HG02981 (cell line): ENCODE measurements at regions not wholly inside any gene's neighbourhood (a gene's known extent, or its start where the extent isn't known, plus 50 kb on each side); places are given as distances from the start of the nearest gene placed in this dataset.

Experiments used
- ATAC-seq: cut with Tn5 transposase; IDR thresholded peaks from one replicate; pipeline ENCODE4 v1.9.1; 2021; ENCODE audit warnings: mild to moderate bottlenecking, moderate library complexity; ENCODE audit not compliant: unreplicated experiment

DNA sequence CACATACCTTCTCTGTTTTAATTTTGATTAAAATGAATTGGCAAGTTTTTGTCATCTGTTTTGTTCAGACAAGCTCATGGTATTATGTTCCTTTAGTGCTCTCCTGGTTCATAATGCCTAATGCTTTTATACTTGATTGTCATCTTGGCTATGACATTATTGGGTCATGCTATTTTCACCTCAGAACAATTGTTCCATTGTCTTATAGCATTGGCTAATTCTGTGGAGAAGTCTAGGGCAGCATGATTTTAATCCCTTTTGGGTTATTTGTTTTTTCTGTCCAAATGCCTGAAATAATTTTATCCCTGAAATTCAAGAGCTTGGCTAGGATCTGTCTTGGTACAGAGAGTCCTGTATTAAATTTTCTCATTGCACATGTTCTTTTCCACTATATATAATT lies 83.8 kb upstream of the CCDC85A start:
- no peak for ATAC-seq

DNA sequence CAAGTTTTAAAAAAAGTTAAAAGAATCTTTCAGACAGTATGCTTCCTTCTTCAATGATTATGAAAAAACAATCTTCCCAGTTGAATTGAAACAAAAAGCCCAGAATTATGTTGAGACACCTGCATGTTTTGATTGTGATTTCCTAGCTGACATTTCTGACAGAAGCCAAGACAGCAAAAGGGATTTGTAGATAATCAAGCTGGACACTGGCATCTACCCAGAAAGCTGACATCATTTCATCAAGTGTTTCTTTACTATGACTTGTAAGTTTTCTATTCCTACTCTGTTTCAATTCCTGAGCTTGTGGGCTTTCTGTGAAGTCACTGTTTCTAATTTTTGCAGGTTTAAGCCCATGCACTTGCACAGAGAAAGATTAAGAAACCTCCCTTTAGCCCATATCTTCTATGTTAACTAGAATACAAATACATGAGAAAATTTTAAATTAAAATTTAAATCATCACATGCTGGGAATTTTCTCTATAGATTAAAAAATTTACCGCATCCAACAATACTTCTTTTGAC lies 82.9 kb upstream of the CCDC85A start:
- no peak for ATAC-seq

DNA sequence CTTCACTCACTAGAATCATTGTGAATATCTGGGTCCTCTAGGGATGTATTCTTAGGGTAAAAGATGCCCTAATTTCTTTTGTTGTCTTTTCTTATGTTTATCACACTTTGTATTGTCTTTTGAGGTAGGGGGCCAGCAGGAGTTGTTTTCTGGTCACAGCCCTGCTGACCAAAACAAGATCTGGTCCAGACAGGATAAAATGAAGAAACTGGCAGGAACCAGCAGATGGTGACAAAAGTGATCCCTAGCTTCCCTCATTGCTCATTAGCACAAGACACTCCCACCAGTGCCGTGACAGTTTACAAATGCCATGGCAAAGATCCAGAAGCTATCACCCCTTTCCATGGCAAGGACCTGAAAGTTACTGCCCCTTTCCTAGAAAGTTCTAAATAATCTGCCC lies 81.7 kb upstream of the CCDC85A start:
- no peak for ATAC-seq

DNA sequence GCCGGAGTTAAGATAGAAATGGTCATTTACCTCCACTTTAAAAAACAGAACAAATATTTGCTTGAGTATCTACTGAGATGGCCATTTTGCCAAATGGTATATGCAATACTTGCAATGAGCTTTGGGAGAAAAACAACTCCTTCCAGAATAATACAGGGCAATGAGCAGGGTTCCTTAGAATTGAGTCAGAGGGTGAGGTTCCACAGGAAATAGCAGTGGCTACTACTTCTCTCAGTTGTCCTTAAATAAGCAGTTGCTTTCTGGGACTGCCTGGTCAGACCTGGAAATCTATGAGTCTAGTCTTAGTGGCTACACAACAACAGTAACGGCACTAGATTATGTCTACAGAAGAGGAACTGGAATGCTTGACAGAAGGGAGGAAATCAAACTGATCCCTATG lies 80.9 kb upstream of the CCDC85A start:
- ATAC-seq: no peak

DNA sequence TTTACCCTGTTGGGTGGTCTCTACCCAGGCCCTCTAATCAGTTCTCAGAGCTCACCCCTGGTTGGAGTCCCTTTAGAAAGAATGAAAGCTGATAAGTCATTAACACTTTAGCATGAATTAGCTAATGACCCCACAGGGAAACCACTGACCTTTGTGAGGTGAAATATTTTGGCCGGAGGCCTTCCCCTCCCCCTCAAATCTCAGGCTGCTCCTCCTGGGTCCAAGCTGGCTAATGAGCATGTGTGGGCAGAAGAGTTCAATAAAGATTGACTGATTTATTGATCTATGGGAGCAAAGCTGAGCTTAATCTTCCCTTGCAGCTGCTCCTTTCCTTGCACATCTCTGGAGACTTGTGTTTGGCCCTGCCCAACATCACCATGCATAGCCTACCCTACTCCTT lies 78.8 kb upstream of the CCDC85A start:
- ATAC-seq: no peak

- ATAC-seq: no peak
These were observed 76.1 kb upstream of the CCDC85A start for GRCh38 chr2:56107502-56108220.

DNA sequence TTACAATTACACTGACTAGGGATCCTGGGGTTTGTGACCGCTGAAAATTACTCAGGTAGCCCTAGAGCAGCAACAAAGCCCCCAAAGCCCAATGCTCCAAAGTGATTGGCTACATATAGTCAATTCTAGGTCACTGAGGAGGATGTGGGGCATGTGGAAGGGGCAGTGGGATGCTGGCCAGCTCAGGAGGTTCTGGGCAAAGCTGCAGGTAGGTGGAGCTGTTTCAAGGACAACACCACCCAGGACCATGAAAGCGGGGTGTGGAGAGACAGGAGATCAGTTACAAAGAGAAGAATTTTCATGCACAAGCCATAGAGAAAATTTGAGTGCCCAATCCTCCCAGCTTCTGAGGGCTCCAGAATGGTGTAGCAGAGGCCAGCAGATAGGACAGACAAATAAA lies 75.0 kb upstream of the CCDC85A start:
- ATAC-seq: no peak

- ATAC-seq: no peak
These were observed 73.8 kb upstream of the CCDC85A start for GRCh38 chr2:56109994-56110393.

DNA sequence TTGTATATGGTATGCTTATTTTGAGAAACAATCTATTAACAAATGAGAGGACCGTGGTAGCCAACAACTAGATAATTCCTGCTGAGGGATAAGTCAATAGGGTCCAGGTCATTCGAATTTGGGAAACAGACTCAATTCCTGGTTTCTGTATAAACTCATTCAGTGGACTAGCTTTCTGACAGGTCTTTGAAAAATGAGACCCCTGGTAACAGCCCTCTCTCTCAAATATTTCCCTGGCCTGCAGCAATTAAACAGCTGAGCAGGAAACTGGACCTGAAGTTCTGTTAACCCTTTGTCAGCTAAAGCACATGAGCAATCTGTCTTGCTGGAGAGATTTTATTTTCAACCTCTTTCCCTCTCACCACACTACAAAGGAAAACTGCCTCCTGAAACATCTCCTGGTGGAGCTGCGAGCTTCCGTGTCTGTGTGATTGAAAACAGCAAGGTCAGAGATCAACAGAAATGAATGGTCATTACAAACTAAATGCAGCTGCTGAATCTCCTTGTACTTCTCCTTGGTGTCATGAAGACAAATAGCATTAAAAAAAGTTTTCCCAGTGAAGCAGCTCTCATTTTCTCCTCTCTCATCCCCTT lies 70.3 kb upstream of the CCDC85A start:
- ATAC-seq: no peak

- ATAC-seq: no peak
These were observed 66.0 kb upstream of the CCDC85A start for GRCh38 chr2:56117764-56118163.

DNA sequence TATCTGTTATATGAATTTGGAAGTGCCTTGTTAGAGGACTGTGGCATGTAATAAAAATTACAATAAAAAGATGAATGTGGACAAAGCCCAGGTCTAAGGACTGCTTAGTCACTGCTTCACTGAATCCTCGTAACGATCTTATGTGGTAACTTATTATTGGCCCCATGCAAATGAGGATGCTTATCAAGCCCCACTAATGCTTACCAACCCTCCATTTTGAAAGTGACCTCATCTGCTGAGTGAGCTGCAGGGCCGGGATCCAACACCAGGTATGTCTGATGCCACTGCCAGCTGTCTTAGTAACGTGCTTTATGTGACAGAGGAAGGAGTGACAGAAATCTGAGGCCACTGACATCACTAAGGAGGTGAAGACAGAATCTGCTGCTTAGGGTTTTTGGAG lies 65.3 kb upstream of the CCDC85A start:
- no peak for ATAC-seq

DNA sequence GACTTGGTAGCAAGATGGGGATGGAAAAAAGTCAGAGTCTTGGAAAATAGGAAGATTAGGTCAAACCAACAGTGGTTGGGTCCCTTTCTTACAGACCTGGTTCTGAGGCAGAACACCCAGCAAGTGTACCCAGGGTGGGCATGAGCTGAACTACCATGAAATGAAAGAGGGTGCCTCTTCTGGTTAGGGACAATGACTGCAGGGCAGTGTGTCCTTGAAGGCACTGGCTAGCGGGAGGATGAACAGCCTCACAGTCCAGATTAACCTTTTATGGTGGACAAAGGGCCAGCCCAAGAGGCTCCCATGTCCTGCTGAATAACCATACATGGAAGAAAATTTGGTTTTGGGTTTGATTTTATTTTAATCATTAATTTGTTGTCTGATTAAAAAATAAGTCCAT lies 61.8 kb upstream of the CCDC85A start:
- no peak for ATAC-seq

DNA sequence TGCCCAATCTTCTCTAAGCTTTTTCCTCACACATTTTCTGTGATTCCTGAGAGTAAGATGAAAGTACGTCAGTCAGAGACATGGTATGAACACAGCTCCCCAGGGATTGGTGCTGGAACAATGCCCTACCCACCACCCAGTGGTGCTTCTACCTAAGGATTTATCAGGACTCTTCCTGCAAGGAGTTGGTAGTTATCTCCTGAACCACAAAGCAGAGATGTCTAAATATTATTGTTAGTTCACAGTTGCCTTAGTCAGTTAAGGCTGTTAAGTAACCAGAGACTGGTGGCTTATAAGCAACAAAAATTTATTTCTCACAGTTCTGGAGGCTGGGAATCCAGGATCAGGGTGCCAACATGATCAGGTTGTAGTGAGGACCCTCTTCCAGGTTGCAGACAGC lies 60.3 kb upstream of the CCDC85A start:
- ATAC-seq: no peak

- no peak for ATAC-seq
These were observed 56.8 kb upstream of the CCDC85A start for GRCh38 chr2:56127010-56127409.

- ATAC-seq: no peak
These were observed 56.2 kb upstream of the CCDC85A start for GRCh38 chr2:56127463-56128152.

DNA sequence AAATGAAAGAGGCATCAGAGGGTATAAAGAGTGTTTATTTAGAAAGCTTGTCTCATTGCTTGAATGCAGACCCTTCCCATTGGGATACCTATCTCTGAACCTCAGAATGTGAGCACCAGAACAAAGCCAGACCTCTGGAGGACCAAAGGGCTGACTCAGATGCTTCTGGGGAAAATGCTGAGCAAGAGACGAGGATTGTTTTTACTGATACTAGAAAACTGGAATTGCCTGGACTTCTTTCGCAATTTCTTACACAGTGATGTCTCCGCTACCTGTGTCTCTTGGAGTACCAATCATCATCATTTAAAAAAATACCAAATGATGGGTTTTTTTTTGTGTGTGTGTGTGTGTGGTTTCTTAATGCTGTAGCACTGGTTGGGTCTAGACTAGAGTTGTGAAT lies 55.6 kb upstream of the CCDC85A start:
- no peak for ATAC-seq

GRCh38 chr2:56130463-56131070 lies 53.2 kb upstream of the CCDC85A start:
- no peak for ATAC-seq

DNA sequence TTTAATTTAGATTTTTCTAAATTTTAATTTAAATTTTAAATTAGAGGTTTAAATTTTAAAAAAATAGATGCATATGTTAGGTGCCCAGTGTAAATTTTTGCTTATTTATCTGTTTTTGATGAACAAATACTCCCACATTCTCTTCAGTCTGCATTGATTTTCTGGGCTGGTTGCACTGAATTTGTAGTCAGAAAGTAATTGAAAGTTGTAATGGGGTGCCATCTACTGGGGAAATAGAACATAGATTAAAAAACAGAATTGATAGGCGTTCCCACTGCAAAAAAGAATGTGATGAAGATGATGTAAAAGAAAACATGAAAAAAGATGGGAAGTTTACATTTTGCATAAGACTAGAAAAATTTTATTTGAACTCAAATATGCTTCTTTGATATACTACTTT lies 51.7 kb upstream of the CCDC85A start:
- ATAC-seq: no peak

- ATAC-seq: no peak
These were observed 50.3 kb upstream of the CCDC85A start for GRCh38 chr2:56133441-56133840.

DNA sequence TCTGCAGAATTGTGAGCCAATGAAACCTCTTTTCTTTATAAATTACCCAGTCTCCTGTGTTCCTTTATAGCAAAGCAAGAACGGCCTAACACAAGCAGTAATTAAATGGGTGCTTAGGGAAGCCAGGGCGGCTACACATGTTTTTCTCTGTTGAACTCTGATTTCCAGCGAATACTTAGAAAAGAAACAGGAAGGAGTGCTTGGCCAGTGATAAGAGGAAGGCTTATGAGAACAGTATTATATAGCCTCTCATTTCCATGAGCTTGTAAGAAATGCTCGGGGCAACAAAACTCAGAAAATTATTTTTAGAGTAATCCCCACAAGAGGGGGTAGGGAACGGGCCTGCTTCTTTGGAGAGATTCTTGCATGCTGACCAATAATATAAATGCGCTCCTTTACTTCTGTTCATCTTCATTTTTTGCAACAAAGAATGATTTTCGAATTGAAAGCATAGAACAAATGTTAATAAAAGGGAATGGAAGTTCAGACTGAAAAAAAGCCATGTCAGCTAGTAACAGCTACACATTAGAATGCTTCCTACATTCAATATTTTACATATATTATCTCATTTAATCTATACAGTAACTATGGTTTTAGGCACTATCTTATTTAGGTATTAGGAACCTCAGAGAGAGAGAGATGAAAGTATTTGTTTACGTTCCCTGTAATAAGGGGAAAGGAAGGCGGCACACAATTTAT lies 49.7 kb upstream of the CCDC85A start:
- no peak for ATAC-seq
